HG03095 (cell line): ENCODE measurements at regions not wholly inside any gene's neighbourhood (a gene's known extent, or its start where the extent isn't known, plus 50 kb on each side); places are given as distances from the start of the nearest gene placed in this dataset.
"Not testable (repeated sequence)": the region's sequence is repeated elsewhere in the genome, so short reads cannot be mapped to it uniquely, and the experiment has no call there.

Experiments
- ATAC-seq: cut with Tn5 transposase; IDR thresholded peaks from one replicate; pipeline ENCODE4 v1.9.1; 2021; ENCODE audit warnings: moderate library complexity; ENCODE audit not compliant: unreplicated experiment

GRCh38 chr1:221552792-221553191 lies 189.1 kb downstream of the DUSP10 start:
- ATAC-seq, result not testable (repeated sequence)

DNA sequence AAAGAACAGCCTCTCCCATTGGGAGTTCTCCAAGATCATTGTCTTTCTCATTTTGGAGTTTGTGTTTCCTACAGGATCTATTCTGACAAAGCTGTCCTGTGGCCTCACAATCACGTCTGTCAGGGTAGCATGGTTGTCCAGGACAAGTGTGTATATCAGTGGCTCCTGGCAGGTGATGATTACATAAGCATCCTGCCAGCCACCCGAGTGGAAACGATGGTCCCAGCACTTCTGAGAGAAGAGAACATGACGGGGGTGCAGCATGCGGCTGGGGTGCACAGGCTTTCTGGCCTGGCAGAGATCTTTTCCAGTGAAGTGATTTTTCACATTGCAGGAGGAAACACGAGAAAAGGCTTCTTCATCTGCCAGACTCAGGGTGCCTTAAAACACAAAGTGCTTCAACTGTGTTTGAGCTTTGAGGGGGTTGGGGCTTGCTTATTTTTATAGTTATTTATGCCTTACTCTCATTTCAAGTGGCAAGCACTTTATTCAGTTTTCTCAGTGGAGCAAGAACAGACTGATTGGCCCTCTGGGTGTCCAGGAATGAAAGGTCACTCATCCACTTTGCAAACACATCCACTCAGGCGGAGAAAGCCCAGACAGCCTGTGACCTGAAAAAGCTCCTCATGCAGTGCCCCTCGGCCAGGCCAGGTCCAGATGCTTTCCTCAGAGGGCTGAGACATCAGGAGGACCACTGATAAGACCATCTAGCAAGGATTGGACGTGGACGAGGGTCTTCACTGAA lies 186.0 kb downstream of the DUSP10 start:
- no peak for ATAC-seq

DNA sequence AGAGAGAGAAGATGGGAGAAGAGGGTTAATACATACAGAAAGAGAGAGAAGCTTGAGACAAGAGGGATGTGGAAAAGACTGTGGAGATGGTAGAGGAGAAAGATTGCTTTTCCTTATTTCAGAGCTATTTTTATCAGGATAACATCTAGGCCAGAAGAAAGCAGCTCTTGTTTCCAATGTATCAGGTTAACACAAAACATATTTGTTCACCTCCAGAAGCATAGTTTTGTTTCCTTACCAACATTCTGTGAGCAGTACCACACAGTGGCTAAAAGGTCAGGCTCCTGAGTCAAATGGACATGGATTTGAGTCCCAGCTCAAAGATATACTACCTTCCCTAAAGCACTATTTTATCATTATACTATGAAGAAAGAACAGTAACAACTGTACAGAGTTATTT lies 185.5 kb downstream of the DUSP10 start:
- ATAC-seq, result no peak

GRCh38 chr1:221557013-221557412 lies 184.9 kb downstream of the DUSP10 start:
- no peak for ATAC-seq

DNA sequence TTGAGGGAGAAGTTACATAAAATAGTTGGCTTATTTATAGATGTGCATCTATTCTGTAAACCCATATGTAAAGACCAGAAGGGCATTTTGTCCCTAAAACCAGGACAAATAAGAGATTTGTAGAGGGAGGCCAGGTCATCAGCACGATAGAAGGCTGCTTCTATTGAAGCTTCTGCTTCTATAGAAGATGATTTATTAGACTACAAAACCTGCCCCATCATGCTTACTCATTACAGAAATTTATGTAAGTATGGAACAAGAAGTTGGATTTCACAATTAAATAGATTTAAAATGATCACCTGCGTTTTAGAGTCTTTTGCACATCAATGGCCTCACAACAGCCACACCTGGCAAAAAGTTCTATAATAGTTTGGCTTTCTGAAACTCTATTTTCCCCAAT lies 183.5 kb downstream of the DUSP10 start:
- no peak for ATAC-seq

- no peak for ATAC-seq
Observed at GRCh38 chr1:221559911-221560310, 182.0 kb downstream of the DUSP10 start.

DNA sequence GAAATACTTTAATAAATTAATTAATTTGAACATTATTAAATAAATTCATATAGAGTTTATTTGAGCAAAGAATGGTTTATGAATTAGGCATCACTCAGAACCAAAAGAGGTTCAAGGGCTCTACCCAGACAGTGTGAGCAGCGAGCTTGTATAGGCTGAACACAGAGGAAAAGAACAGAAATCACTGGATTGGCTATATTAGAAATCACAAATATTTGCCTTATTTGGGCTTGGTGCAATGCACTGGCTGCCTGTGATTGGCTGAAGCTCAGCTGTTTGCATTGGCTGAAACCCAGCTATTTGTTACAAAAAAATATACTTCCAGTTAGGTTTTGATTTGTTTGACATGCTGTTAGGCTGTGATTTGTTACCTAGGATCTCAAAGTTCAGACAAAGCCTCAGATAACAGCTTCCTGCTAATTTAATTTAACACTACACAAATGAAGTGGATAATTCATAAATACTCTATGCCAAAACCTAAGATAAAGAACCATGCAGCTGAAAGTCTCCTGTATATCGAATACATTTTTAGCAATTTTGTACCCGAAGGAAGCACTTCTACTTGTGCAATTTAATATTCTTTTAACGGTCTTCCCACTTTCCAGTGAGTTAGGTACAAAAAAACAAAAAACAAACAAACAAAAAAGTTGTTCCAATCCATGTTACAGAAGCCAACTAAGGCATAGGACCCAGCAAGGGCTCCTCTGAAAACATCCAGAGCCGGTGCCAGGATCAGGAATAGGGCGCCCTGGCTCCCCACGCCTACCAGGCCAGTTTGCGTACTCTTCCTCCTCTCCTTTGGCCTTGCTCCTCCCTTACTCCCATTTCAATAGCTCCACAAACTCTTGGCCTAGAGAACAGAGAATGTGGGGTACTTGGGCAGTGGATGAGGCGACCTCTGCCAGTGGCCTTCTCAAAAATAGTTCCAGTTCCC lies 179.1 kb downstream of the DUSP10 start:
- no peak for ATAC-seq

DNA sequence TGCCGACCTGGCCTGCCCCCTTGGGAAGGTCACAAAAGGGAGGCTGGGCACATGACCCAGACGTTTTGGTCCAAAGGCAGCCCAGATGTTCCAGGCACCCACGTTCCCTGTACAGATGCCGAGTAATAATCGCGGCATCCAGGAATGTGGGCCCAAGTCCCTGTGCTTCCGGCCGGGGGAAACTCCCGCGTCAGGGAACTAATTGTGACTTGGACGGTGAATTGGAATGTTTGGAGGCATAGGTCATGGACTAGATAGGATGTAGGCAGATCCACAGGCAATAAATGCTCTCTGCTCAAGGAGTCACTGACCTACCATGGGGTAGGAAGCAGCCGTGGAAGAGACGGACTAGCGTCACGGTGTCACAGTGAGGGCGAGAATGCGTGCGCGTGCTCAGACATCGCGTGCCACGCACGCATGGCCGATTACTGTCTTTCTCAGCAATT lies 178.4 kb downstream of the DUSP10 start:
- no peak for ATAC-seq

DNA sequence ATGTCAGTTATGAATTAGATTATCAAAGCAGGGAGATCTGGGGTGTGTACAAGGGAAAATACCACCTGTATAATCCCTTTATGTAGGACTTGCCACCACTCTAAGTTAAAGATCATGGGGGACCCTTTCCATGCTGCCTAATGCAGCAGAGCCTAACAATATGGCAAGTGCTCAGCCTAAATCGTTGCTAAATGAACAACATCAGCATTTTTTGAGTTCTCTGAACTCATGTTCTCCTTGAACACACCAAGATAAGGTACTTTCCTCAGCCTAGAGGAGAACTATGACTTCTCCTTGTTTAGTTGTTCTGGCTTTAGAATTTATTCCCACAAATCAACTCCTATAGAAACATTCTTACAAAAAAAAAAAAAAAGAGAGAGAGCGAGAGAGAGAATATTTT lies 177.0 kb downstream of the DUSP10 start:
- ATAC-seq, result no peak

DNA sequence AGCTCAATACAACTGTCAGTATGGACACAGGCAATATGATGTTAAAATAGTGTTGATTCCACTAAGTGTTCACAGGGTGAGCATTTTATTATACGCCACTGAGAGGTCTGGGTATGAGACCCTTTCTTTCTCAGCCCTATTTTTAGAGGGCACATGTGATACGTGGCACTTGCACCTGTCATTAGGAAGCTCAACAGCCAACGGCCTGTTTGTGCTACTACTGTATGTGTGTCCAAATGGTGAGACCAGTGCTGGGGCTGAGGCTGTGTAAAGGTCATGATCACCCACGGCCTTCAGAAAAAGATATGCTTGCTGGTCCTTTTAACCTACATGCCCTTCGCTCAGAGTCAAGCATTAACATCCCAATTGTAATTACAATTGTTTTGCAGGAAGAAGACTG lies 176.2 kb downstream of the DUSP10 start:
- ATAC-seq, result no peak

DNA sequence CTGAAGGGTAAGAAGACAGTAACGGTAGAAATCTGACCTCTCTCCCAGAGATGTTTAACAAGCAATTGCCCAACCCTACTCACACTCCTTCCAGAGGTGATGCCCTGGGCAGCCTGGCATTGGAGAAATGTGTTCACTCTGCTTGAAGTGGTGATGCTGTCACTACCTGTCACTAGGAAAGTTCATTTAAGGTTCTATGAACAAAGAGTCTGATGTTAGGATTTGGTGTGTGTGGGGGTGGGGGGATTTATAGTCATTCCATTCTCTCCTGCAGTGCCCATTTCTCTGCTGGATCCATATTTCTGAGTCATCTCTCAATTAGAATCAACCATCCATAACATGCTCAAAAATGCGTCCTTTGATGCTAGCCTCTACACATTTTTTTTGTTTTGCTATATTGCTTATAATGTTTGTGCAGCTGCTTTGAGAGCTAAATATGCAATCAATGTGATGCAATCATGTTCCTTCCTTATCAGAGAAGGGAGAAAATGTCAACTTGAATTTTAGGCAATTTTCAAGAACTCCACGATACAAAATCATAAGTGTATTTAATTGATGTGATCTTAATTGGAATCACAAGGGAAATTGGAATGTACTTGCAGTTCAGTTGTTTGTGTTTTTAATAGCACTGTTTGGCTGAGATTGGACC lies 173.9 kb downstream of the DUSP10 start:
- no peak for ATAC-seq

GRCh38 chr1:221573756-221574155 lies 168.1 kb downstream of the DUSP10 start:
- no peak for ATAC-seq

GRCh38 chr1:221574529-221574928 lies 167.4 kb downstream of the DUSP10 start:
- no peak for ATAC-seq

DNA sequence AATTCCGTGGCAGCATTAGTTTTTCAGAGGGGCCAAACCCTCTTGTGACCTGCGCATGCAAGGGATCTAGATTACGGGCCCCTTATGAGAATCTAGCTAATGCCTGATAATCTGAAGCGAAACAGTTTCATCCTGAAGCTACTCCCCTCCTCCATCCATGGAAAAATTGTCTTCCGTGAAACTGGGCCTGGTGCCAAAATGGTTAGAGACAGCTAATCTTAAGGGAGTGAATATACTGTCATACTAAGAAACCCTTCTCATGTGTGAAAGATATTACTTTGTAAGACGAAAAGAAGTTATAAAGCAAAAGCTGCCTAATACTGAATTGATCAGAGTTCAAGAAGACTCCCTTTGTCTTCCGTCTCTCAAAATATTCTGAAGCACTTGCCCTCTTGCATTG lies 166.3 kb downstream of the DUSP10 start:
- no peak for ATAC-seq

- no peak for ATAC-seq
Observed at GRCh38 chr1:221576268-221576667, 165.6 kb downstream of the DUSP10 start.

DNA sequence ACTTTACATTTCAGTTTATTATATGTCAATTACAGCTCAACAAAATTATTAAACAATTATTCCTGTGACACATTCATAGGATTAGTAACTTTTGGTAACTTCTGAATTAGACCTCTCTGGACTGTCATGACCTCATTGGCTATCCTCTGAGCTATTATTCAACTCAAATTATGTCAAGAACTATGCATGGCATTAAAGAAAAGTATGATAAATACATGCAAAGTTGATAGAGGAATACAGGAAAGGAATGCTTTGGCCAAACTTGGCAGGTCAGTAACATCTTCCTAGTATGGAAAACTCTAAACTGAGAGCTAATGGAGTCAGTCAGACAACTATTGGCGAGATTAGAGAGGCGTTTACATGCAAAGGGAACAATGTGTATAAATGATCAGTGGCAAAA lies 158.4 kb downstream of the DUSP10 start:
- ATAC-seq, result no peak

DNA sequence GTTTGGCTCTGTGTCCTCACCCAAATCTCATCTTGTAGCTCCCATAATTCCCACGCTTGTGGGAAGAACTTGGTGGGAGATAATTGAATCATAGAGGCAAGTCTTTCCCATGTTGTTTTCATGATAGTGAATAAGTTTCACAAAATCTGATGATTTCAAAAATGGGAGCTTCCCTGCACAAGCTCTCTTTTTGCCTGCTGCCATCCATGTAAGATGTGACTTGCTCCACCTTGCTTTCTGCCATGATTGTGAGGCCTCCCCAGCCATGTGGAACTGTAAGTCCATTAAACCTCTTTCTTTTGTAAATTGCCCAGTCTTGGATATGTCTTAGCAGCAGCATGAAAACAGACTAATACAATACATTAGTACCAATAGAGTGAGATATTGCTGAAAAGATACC lies 154.9 kb downstream of the DUSP10 start:
- not testable (repeated sequence) for ATAC-seq

- ATAC-seq, result not testable (repeated sequence)
Observed at GRCh38 chr1:221591250-221591649, 150.6 kb downstream of the DUSP10 start.

GRCh38 chr1:221594576-221594975 lies 147.3 kb downstream of the DUSP10 start:
- ATAC-seq, result no peak

DNA sequence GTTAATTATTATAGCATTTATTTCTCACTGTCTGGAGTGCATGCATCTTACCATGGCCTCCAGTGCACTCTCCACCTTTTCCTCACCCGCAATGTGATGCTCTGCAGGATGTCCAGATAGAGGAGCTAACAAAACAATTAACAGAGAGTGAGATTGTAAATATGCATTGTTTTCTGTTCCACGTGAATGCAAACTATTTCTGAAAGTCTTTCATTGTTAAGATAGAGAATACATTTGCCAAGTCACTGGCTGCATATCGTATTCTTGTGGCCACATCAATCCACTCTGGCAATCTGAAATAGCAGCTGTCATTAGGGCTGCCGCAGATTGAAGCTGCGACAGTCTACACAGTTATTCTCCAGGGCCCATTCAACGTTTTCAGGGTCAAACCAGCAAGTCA lies 143.8 kb downstream of the DUSP10 start:
- no peak for ATAC-seq

- no peak for ATAC-seq
Observed at GRCh38 chr1:221601166-221601565, 140.7 kb downstream of the DUSP10 start.

- no peak for ATAC-seq
Observed at GRCh38 chr1:221602830-221603229, 139.1 kb downstream of the DUSP10 start.
